ENCODE measurements at regions not wholly inside any gene's neighbourhood (a gene's known extent, or its start where the extent isn't known, plus 50 kb on each side); places are given as distances from the start of the nearest gene placed in this dataset.

DNA sequence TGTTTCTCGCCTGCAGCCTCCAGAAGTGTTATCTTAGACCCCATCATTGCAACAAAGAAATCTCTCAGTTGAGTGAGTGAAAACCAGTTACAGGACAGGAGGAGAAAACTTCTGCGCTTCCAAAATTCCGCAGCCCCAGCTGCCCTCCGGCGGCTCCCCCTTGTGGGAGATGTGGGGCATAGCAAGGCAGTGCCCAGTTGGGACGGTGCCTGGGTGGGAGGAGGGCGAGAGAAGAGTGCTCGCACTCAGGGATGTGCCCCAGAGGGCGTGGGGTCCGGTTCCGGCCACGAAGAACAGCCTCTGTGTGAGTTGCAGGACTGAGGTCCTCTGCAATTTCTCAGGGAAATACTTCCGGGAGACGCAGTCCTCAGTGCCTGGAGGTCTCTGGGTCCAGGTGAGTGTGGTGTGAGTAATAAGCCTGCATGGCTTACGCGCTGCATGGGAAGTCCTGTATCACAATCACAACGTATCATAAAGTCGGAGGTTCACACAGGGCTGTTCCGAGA, 87.0 kb upstream of the BLID start:
- TF ChIP-seq SP1 (CRISPR knock-in tag; conservative IDR thresholded peaks at IDR 0.05) (no peak), TCF7 (CRISPR knock-in tag; IDR thresholded peaks at IDR 0.05; ENCODE audit: low read depth) (no peak), MAX (CRISPR knock-in tag; IDR thresholded peaks at IDR 0.05) (0 out of 2 replicates have a peak, but pooled peaks have one; percentile 4), NFE2L1 (CRISPR knock-in tag; IDR thresholded peaks at IDR 0.05) (no peak), FOXP1 (CRISPR knock-in tag; IDR thresholded peaks at IDR 0.05; ENCODE audit: borderline replicate concordance) (no peak), ERG (CRISPR knock-in tag; IDR thresholded peaks at IDR 0.05) (no peak), ETV6 (CRISPR knock-in tag; IDR thresholded peaks at IDR 0.05) (no peak)
- TF ChIP-seq, protein P1, sequence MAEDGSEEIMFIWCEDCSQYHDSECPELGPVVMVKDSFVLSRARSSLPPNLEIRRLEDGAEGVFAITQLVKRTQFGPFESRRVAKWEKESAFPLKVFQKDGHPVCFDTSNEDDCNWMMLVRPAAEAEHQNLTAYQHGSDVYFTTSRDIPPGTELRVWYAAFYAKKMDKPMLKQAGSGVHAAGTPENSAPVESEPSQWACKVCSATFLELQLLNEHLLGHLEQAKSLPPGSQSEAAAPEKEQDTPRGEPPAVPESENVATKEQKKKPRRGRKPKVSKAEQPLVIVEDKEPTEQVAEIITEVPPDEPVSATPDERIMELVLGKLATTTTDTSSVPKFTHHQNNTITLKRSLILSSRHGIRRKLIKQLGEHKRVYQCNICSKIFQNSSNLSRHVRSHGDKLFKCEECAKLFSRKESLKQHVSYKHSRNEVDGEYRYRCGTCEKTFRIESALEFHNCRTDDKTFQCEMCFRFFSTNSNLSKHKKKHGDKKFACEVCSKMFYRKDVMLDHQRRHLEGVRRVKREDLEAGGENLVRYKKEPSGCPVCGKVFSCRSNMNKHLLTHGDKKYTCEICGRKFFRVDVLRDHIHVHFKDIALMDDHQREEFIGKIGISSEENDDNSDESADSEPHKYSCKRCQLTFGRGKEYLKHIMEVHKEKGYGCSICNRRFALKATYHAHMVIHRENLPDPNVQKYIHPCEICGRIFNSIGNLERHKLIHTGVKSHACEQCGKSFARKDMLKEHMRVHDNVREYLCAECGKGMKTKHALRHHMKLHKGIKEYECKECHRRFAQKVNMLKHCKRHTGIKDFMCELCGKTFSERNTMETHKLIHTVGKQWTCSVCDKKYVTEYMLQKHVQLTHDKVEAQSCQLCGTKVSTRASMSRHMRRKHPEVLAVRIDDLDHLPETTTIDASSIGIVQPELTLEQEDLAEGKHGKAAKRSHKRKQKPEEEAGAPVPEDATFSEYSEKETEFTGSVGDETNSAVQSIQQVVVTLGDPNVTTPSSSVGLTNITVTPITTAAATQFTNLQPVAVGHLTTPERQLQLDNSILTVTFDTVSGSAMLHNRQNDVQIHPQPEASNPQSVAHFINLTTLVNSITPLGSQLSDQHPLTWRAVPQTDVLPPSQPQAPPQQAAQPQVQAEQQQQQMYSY (CRISPR knock-in tag; IDR thresholded peaks at IDR 0.05) = no peak
- TF ChIP-seq, protein P2, sequence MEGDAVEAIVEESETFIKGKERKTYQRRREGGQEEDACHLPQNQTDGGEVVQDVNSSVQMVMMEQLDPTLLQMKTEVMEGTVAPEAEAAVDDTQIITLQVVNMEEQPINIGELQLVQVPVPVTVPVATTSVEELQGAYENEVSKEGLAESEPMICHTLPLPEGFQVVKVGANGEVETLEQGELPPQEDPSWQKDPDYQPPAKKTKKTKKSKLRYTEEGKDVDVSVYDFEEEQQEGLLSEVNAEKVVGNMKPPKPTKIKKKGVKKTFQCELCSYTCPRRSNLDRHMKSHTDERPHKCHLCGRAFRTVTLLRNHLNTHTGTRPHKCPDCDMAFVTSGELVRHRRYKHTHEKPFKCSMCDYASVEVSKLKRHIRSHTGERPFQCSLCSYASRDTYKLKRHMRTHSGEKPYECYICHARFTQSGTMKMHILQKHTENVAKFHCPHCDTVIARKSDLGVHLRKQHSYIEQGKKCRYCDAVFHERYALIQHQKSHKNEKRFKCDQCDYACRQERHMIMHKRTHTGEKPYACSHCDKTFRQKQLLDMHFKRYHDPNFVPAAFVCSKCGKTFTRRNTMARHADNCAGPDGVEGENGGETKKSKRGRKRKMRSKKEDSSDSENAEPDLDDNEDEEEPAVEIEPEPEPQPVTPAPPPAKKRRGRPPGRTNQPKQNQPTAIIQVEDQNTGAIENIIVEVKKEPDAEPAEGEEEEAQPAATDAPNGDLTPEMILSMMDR (IDR thresholded peaks at IDR 0.05) = peak; percentile 89
- TF ChIP-seq, protein P3, sequence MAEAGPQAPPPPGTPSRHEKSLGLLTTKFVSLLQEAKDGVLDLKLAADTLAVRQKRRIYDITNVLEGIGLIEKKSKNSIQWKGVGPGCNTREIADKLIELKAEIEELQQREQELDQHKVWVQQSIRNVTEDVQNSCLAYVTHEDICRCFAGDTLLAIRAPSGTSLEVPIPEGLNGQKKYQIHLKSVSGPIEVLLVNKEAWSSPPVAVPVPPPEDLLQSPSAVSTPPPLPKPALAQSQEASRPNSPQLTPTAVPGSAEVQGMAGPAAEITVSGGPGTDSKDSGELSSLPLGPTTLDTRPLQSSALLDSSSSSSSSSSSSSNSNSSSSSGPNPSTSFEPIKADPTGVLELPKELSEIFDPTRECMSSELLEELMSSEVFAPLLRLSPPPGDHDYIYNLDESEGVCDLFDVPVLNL (CRISPR knock-in tag; IDR thresholded peaks at IDR 0.05; ENCODE audit: borderline replicate concordance, low read depth) = no peak

Data from WTC11 (cell line).